NCI-H748 treated with DMSO at 0.1 percent for 48 hours (cell line): ENCODE measurements at regions not wholly inside any gene's neighbourhood (a gene's known extent, or its start where the extent isn't known, plus 50 kb on each side); places are given as distances from the start of the nearest gene placed in this dataset.
"Not testable (repeated sequence)": the region's sequence is repeated elsewhere in the genome, so short reads cannot be mapped to it uniquely, and the experiment has no call there.

Experiments used
- DNase-seq: peaks from one replicate; lab custom pipeline; 2025; lab: John Stamatoyannopoulos, UW

GRCh38 chr20:5492937-5493336 is 117.9 kb downstream of the GPCPD1 start:
- no peak for DNase-seq

- DNase-seq: no peak
These were observed 119.4 kb downstream of the GPCPD1 start for GRCh38 chr20:5491455-5491854.

GRCh38 chr20:5489601-5490000 is 121.2 kb downstream of the GPCPD1 start:
- no peak for DNase-seq

GRCh38 chr20:5488823-5489222 is 122.0 kb downstream of the GPCPD1 start:
- DNase-seq: no peak

- DNase-seq: no peak
These were observed 124.3 kb downstream of the GPCPD1 start for GRCh38 chr20:5486377-5487054.

GRCh38 chr20:5484926-5485325 is 125.9 kb downstream of the GPCPD1 start:
- no peak for DNase-seq

GRCh38 chr20:5484346-5484745 is 126.5 kb downstream of the GPCPD1 start:
- no peak for DNase-seq

- DNase-seq: no peak
These were observed 128.0 kb downstream of the GPCPD1 start for GRCh38 chr20:5482791-5483190.

- no peak for DNase-seq
These were observed 128.9 kb downstream of the GPCPD1 start for GRCh38 chr20:5481872-5482271.

GRCh38 chr20:5480824-5481600 is 129.8 kb downstream of the GPCPD1 start:
- peak; percentile 95 for DNase-seq

- no peak for DNase-seq
These were observed 135.9 kb downstream of the GPCPD1 start for GRCh38 chr20:5474646-5475550.

GRCh38 chr20:5471866-5472265 is 138.9 kb downstream of the GPCPD1 start:
- DNase-seq: not testable (repeated sequence)

- no peak for DNase-seq
These were observed 139.4 kb downstream of the GPCPD1 start for GRCh38 chr20:5471368-5471767.

GRCh38 chr20:5470943-5471342 is 139.9 kb downstream of the GPCPD1 start:
- DNase-seq: no peak

- DNase-seq: no peak
These were observed 140.3 kb downstream of the GPCPD1 start for GRCh38 chr20:5470458-5470857.

GRCh38 chr20:5469111-5469510 is 141.7 kb downstream of the GPCPD1 start:
- no peak for DNase-seq

- DNase-seq: no peak
These were observed 143.7 kb downstream of the GPCPD1 start for GRCh38 chr20:5467086-5467485.

GRCh38 chr20:5465604-5465927 is 145.2 kb downstream of the GPCPD1 start:
- DNase-seq: no peak

- DNase-seq: no peak
These were observed 145.8 kb downstream of the GPCPD1 start for GRCh38 chr20:5464901-5465603.

GRCh38 chr20:5463007-5463686 is 146.4 kb upstream of the PROKR2 start:
- no peak for DNase-seq

GRCh38 chr20:5453745-5454144 is 137.0 kb upstream of the PROKR2 start:
- DNase-seq: peak; percentile 47
